ENCODE measurements at regions not wholly inside any gene's neighbourhood (a gene's known extent, or its start where the extent isn't known, plus 50 kb on each side); places are given as distances from the start of the nearest gene placed in this dataset.
A peak's percentile ranks its signal among the peaks of the same experiment; 100 is the strongest.

GRCh38 chr7:69225259-69225943, 372.9 kb upstream of the AUTS2 start:
- Histone ChIP-seq H3K4me1 (ENCODE audit: control insufficient read depth, insufficient read depth, low read length) (peaks cover 7% of the 10 kb centered on the region), H3K36me3 (ENCODE audit: control insufficient read depth in 2 of 2, insufficient read depth in 1 of 2, low read length in 2 of 2) (no peaks in the 10 kb centered on the region), H3K9me3 (ENCODE audit: control insufficient read depth, insufficient read depth, low read depth, low read length) (no peaks in the 10 kb centered on the region), H3K27ac (ENCODE audit: extremely low read depth, low read depth, low read length) (no peak overlapping the region), H3K4me3 (ENCODE audit: low read depth, low read length) (no peak overlapping the region)
- ChIA-PET CTCF (no interaction called here), POLR2A (no interaction called here)
- no peak for TF ChIP-seq ZNF830 (tag by site-specific recombination; IDR thresholded peaks at IDR 0.05; ENCODE audit: low read depth)
- TF ChIP-seq SETDB1 (IDR thresholded peaks at IDR 0.05; ENCODE audit: insufficient read length, low read length): peak; percentile 38
- no peak for TF ChIP-seq ZNF488 (tag by site-specific recombination; IDR thresholded peaks at IDR 0.05)
- TF ChIP-seq TRIM28 (IDR thresholded peaks at IDR 0.05; ENCODE audit: borderline replicate concordance, low read length): peak; percentile 58; the same call in 1 of the 2 replicates
- TF ChIP-seq ZSCAN4 (tag by site-specific recombination; IDR thresholded peaks at IDR 0.05): no peak

GRCh38 chr7:69228212-69228811, 370.0 kb upstream of the AUTS2 start:
- TF ChIP-seq ZNF366 (tag by site-specific recombination; conservative IDR thresholded peaks at IDR 0.05) (peak; percentile 98), ZNF280C (tag by site-specific recombination; IDR thresholded peaks at IDR 0.05) (0 out of 2 replicates have a peak, but pooled peaks have one; percentile 35), ZNF610 (tag by site-specific recombination; IDR thresholded peaks at IDR 0.05; ENCODE audit: borderline replicate concordance) (peak; percentile 97), ZNF423 (tag by site-specific recombination; IDR thresholded peaks at IDR 0.05) (no peak)
- CTCF ChIA-PET: no interaction called here
- POLR2A ChIA-PET: no interaction called here
- no peaks in the 10 kb centered on the region for H3K9me3 ChIP-seq (ENCODE audit: control insufficient read depth, insufficient read depth, low read depth, low read length)
- no peak overlapping the region for H3K27ac ChIP-seq (ENCODE audit: extremely low read depth, low read depth, low read length)
- no peak overlapping the region for H3K4me3 ChIP-seq (ENCODE audit: low read depth, low read length)
- peaks cover 7% of the 10 kb centered on the region for H3K4me1 ChIP-seq (ENCODE audit: control insufficient read depth, insufficient read depth, low read length)
- no peaks in the 10 kb centered on the region for H3K36me3 ChIP-seq (ENCODE audit: control insufficient read depth in 2 of 2, insufficient read depth in 1 of 2, low read length in 2 of 2)

GRCh38 chr7:69232445-69233376, 365.6 kb upstream of the AUTS2 start:
- ChIA-PET POLR2A (interaction anchor here (0.5 to 1.3 kb wide), 2 partner anchors 20 to 163 kb away, joined by 3 read pairs; no protein-coding TSS in a partner anchor), CTCF (interaction anchor here (0.6 to 0.7 kb wide), 2 partner anchors 298 to 1620 kb away, joined by 3 read pairs; no protein-coding TSS in a partner anchor)
- no peak overlapping the region; the same call in 1 of the 2 replicates for H3K4me3 ChIP-seq (ENCODE audit: low read depth, low read length)
- H3K36me3 ChIP-seq (ENCODE audit: control insufficient read depth in 2 of 2, insufficient read depth in 1 of 2, low read length in 2 of 2): no peaks in the 10 kb centered on the region
- peak overlapping the region; percentile 27 for H3K27ac ChIP-seq (ENCODE audit: extremely low read depth, low read depth, low read length)
- no peaks in the 10 kb centered on the region for H3K9me3 ChIP-seq (ENCODE audit: control insufficient read depth, insufficient read depth, low read depth, low read length)
- H3K4me1 ChIP-seq (ENCODE audit: control insufficient read depth, insufficient read depth, low read length): no peaks in the 10 kb centered on the region; the same call in 1 of the 2 replicates
- TF ChIP-seq ZNF10 (tag by site-specific recombination; IDR thresholded peaks at IDR 0.05) (peak; percentile 50), ZNF398 (tag by site-specific recombination; IDR thresholded peaks at IDR 0.05) (peak; percentile 26), AEBP2 (tag by site-specific recombination; IDR thresholded peaks at IDR 0.05; ENCODE audit: borderline replicate concordance) (no peak), ZNF843 (tag by site-specific recombination; IDR thresholded peaks at IDR 0.05) (peak; percentile 94), PBX3 (CRISPR knock-in tag; IDR thresholded peaks at IDR 0.05) (no peak), ZNF148 (tag by site-specific recombination; IDR thresholded peaks at IDR 0.05; ENCODE audit: borderline replicate concordance) (no peak)

All from HEK293 (cell line).